GM21576 (cell line): ENCODE measurements at regions not wholly inside any gene's neighbourhood (a gene's known extent, or its start where the extent isn't known, plus 50 kb on each side); places are given as distances from the start of the nearest gene placed in this dataset.

Experiments used
- ATAC-seq: cut with Tn5 transposase; IDR thresholded peaks from one replicate; pipeline ENCODE4 v1.9.1; 2021; ENCODE audit warnings: mild to moderate bottlenecking, moderate library complexity; ENCODE audit not compliant: unreplicated experiment

DNA sequence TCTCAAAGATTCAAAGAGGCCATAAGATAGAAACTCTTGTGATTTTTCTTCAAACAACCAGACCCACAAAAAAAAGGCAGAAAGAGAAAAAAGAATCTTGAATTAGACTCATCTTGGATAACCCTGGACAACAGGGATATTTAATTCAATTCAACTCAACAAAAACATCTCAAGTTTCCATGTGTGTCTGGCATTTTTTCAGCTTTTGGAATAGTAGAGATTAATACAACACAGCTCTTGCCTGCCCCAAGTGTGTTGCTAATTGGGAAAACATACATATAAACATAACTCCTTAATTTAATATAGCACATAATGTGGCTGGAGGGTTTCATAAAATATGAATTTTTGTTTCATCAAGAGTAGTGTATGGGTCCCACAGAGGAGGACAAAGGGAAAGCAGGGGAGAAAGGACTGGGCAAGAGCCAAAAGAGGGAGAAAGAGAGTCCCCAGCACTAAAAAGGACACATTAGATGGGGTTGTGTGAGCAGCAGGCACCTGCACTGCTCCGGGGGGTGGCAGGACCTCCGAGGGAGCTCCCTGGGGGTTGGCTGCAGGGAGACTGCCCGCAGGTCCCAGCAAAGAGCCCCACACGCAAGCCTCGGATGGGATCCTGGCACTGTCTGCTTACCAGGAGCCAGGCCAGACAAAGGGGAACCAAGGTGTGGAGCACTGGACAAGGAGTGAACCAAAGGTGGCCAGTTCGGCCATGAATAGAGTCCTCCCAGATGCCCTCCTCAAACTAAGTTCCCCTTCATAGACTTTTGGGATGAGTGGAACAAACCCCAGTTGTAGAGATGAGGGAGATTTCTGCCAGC, 65.6 kb upstream of the TMEM72 start:
- ATAC-seq, result no peak

GRCh38 chr10:44847110-44847509, 64.0 kb upstream of the TMEM72 start:
- ATAC-seq, result no peak

DNA sequence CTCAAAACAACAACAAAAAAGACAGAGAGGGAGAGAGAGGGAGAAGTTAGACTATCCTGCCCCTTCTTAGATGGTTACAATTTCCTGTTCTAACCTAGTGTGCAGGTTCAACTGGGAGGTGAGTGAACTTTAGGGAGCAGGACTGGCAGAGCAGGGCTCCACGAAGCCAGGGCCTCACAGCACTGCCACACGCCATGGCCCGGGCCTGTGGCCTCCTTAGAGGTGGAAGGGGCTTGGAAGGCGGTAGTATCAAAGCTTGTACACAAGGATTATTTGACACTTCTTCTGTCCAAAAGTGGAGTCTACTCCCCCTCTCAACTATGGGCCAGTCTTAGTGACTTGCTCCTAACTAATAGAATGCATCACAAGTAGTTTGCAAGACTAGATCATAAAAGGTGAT, 62.9 kb upstream of the TMEM72 start:
- no peak for ATAC-seq

GRCh38 chr10:44849936-44850335, 61.2 kb upstream of the TMEM72 start:
- no peak for ATAC-seq

DNA sequence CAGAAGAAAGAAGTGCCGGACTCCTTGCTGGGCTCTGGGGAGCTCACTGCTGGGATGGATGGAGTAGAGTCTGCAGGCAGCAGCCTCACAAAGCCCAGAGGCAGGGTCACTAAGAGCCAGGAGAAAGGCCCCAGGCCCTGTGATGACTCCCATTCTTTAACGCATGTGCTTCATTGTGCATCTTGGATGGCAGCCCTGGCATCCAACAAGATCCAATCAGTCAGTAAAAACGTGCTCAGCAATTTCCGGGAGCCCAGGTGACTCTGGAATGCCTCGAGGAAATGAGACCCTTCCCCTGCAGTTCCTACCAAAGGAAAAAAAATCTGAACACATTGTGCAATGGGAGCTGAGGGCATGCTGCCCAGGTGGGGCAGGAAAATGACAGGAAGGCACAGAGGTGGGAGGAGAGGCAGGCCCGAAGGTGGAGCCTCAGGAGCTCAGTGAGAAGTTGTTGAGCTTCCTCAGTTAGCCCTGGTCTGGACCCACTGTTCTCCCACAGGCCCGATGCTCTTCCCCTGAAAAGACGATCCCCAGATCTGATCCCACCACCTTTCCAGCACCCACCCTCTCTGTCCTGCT, 60.7 kb upstream of the TMEM72 start:
- ATAC-seq, result no peak

GRCh38 chr10:44851413-44851812, 59.7 kb upstream of the TMEM72 start:
- no peak for ATAC-seq

- ATAC-seq, result no peak
Measured at GRCh38 chr10:44851881-44852280, 59.3 kb upstream of the TMEM72 start.

DNA sequence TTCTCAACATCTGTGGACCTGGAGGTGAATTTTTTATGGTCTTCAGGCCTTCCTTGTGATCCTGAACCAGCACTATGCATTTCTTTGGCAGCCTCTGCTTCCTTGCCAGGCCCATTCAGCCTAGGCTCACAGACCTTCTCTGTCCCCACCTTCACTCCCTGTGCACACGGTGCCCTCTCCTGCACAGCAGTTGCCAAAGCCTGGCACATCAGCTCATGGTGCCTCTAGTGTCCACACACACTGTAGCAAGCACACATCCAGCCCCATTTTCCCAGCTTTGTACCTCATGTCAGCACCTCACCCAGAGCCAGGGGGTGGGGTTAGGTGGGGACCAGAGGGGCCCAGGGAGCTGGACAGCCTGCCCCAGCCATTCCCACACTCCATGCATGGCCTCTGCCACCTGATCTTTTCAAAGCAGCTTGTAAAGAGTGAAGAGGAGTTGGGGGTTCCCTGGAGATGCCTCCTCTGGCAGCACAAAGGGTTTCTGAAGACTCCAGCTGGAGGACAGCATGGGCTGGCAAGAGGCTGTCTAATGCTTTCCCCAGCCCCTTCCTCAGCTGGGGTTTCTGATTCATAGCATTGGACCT, 57.9 kb upstream of the TMEM72 start:
- no peak for ATAC-seq

DNA sequence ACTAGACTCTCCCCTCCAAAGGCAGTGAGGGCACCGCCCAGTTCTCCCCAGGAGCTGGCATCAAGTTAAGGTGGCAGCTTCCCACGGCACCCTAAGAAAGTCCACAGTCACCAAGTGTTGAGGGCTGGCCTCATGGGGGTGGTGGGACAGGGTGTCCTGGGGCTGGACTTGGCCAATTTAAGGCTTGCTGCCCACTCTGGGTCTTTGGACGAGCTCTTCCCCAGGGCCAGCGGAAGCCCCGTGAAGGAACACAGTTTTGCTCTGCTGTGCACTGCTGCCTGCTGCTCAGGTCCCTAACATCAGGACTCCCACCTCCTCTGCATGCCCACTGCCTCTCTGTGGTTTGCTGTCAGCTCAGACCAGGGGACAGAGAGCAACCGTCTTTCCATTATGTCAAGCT, 57.3 kb upstream of the TMEM72 start:
- ATAC-seq, result no peak

DNA sequence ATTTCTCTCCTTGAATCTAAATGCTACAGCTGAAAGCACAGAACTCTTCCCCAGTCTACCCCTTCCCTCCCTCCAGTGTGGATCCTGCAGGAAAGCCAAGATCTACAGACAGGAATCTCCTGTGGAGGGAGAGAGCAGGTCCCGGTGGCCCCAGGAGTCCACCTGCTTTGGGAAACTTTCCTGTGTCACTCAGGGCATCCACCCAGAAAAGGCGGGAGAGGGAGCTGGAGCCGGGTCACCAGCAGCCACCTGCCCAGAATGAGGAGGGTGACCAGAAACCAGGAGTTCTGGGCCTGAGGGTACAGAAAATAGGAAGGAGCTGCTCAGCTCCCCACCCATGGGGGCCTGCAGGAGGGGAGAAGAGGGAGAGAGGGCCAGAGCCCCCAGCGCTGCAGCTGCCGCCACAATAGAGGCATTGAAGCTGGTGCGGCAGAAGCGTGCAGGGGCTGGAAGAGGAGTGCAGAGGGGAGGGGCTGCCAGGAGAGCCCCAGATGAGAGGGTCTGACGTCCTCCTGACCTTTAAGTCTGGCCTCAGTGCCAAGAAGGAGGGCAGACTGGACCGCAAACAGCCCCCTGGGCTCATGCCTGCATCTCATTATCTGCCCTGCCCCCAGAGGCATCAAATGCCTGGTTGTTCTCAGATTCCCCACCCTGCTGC, 56.3 kb upstream of the TMEM72 start:
- no peak for ATAC-seq

DNA sequence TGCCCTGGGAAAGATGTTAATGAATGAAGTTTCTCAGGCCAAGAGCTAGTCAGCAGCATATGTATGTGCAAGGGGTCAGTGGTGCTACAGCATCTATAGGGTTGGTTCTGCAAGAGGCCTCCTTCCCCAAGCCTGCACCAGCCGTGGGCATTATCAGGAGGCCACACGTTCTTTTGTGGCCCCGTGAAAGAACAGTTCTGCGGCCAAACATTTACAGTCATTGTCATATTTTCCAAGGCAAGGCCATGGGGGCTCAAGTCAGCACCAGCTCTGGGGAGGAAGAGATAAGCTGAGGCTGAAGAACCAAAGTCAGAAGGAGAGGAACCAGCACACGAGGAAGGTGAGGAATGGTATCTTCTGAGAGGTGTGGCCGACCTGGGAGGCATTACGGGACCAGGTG, 54.4 kb upstream of the TMEM72 start:
- ATAC-seq, result no peak

DNA sequence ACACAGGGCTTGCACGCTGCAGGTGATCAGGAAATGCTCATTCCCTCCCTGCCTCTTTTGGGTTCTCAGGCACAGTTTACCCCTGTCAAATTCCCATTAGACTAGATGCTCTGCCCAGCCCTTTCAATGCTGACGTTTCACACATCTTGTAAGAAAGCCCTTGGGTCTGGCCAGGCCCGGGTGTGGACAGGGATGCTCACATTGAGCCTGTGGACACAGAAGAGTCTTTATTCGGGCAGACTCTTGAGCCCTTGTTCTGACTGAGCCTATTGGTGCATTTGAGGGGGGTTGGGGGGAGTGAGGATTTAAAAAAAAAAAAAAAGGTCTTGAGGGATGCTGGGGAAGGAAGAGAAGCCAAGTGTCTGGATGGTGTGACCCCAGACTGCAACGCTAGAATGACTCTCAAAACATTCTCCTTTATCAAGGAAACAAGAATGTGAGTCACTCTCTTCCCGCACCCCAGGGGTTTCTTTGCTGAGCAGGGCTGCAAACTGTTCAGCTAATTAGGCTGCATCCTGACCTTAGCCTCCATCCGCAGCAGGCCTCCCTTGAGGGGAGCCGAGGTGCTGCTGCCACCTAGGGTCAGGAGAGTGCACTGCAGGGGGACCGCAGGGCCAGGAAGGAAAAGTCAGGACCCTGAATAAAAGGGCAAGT, 53.6 kb upstream of the TMEM72 start:
- ATAC-seq, result peak; percentile 75

GRCh38 chr10:44858017-44858371, 53.1 kb upstream of the TMEM72 start:
- ATAC-seq, result no peak

DNA sequence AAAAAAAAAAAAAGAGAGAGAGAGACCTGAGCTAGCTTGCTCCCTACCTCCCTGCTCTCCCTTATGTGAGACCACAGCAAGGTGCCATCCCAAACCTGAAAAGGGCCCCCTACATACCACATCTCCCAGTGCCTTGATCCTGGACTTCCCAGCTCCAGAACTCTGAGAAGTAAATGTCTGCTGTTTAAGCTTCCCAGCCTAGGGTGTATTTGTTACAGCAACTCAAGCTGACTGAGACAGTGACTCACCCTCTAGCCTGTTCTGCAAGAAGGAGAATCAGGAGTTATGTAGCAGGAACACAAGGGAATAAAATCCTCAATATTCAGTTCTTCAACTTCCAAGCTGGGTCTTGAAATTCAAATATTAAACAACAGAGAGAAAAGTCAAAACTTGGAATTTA, 52.1 kb upstream of the TMEM72 start:
- ATAC-seq, result no peak

- no peak for ATAC-seq
Measured at GRCh38 chr10:44859546-44860285, 51.4 kb upstream of the TMEM72 start.

DNA sequence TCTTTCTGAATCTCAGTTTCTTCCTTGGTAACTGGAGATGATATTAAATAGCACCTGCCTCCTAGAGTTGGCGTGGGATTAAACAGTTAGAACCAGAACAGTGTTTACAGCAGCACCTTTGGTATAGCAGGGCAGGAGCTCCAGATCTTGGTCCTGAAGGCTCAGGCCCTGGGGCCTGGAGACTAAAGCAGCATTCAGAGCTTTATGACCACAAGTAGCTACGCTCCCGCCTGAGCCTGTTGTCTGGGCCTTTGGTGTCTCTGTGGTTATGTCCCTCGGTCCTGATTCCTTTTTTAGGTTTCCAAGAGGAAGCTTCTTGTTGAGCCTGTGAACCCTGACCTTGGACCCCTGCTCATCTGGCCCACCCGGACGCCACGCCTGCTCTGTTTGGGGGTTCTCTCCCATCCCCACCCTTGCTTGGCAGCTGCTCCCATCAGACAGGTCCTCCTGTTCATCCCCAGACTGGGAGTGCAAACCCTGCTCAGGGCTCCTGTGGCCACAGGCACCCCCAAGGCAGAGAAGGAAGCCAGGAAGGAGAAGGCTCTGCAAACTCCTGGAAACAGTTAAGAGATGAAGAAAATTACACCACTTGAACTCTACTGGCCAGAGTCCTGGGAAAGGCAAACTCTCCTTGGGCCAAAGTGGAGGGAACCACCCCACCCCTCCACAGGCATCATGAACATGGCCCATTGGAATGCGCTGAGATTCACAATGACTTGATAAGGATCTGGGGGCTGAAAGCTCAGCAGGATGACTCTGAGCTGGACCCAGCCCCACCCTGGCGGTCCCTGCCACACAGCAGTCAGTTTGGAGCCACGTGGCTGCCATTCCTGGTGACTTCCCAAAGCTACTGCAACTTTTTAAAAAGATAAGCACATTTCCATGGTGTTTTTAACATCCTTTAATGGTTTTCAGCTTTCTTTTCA, 50.1 kb upstream of the TMEM72 start:
- ATAC-seq, result no peak
